H54 (cell line): ENCODE measurements at regions not wholly inside any gene's neighbourhood (a gene's known extent, or its start where the extent isn't known, plus 50 kb on each side); places are given as distances from the start of the nearest gene placed in this dataset.

Source experiments
- DNase-seq: peaks from one replicate; pipeline ENCODE4 v3.0.0; 2011; ENCODE audit warnings: low spot score, mixed read lengths; ENCODE audit not compliant: insufficient read length
- FAIRE-seq: peaks from 3 replicates; lab custom pipeline; 2011; peaks lifted over from hg19 to GRCh38; lab: Jason Lieb, UNC
- POLR2A ChIP-seq: IDR thresholded peaks from 2 replicates; pipeline ENCODE4 v1.6.1; 2011; ENCODE audit warnings: low read depth, mild to moderate bottlenecking, low read length

GRCh38 chr6:150314230-150315188, 54.3 kb upstream of the IYD start:
- no peak for FAIRE-seq
- no peak for TF ChIP-seq POLR2A
- DNase-seq, result no peak

GRCh38 chr6:150315626-150316025, 53.2 kb upstream of the IYD start:
- no peak for FAIRE-seq
- TF ChIP-seq POLR2A, result no peak

GRCh38 chr6:150316936-150317335, 51.9 kb upstream of the IYD start:
- no peak for TF ChIP-seq POLR2A
- DNase-seq (no peak), FAIRE-seq (no peak)

More at GRCh38 chr6:150315626-150316025, 53.2 kb upstream of the IYD start:
- DNase-seq, result no peak
